CD4-positive, alpha-beta T cell treated with Interleukin-12 subunit alpha and Interleukin-12 subunit beta, for 1 hour (primary cell): ENCODE measurements at regions not wholly inside any gene's neighbourhood (a gene's known extent, or its start where the extent isn't known, plus 50 kb on each side); places are given as distances from the start of the nearest gene placed in this dataset.

Source experiments
- DNase-seq: peaks from one replicate; pipeline ENCODE4 v3.0.0-alpha.2; 2020

- DNase-seq, result no peak
Measured at GRCh38 chr6:40192516-40192915, 258.3 kb upstream of the MOCS1 start.

DNA sequence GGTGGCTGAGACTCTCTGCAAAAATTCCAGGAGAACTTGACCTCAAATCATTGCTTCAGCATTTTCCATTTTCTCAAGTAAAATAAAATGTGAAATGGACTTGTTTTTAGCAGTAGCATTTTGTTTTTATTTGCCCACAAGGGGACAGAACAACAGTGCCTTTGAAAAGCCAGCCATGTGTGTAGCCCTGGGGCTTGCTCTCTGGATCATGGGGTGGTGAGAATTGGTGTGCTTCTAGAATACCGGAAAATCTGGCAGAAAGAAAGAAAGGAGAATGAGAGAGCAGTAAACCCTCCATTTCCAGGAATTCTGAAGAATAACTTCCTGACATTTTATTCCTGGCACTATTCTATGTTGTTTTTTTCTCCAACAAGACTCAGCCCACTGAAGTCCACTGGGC is 254.7 kb upstream of the MOCS1 start:
- DNase-seq, result no peak

- no peak for DNase-seq
Measured at GRCh38 chr6:40187535-40188144, 253.4 kb upstream of the MOCS1 start.

- DNase-seq, result no peak
Measured at GRCh38 chr6:40185486-40185885, 251.2 kb upstream of the MOCS1 start.

DNA sequence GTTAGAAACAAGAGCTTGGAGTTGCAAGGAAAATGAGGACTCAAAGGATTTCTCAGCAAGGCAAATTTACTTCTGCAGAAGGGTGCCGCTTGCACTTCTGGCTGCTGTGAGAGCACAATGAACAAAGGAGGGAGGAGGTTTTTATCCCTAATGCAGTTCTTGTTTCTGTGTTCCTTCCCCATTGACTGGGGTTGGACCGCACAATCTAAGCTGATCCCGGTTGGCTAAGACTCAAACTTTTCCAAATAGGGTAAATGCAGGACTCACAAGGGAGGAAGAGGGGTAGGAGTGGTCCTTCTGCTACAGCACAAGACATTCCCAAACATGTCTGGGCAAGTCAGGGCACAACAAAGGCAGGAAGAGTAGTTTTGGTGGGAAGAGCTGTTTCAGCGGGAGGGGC is 249.6 kb upstream of the MOCS1 start:
- DNase-seq, result no peak

GRCh38 chr6:40181367-40181766 is 247.1 kb upstream of the MOCS1 start:
- DNase-seq, result no peak

DNA sequence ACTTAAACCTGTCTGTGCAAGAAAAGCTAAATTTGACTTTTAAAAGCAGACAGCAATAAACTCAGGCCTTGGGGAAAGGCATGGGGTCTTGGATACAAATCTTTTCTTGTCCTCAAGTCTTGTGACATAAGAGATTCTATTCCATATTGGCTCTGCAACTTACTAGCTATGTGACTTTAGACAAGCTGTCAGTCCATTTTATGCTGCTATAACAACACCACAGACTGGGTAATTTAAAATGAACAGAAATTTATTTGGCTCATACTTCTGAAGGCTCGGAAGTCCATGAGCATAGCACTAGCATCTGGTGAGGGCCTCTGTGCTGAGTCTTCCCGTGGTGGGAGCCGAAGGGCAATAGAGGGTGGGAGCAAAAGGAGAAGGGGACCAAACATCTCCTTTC is 246.0 kb upstream of the MOCS1 start:
- DNase-seq, result no peak

DNA sequence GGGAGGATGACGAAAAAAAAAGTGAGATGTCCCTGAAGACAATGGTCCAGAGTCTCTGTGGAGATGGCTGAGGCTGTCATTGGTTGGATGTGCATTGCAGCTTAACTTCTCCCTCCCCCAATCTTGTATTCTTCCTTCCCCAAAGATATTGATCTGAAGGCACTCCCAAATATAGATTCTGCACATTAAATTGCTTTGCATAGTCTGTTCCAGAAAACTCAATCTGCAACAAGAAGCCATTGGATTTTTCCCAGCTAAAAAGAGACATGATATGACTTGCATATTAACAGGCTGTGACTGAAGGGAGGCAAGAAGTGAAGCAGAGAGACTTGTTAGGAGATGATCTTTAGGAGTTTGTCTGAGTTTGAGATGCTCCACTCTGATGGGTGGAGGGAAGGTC is 245.2 kb upstream of the MOCS1 start:
- no peak for DNase-seq

- DNase-seq, result no peak
Measured at GRCh38 chr6:40177598-40177997, 243.3 kb upstream of the MOCS1 start.

GRCh38 chr6:40176152-40176551 is 241.9 kb upstream of the MOCS1 start:
- DNase-seq, result no peak

DNA sequence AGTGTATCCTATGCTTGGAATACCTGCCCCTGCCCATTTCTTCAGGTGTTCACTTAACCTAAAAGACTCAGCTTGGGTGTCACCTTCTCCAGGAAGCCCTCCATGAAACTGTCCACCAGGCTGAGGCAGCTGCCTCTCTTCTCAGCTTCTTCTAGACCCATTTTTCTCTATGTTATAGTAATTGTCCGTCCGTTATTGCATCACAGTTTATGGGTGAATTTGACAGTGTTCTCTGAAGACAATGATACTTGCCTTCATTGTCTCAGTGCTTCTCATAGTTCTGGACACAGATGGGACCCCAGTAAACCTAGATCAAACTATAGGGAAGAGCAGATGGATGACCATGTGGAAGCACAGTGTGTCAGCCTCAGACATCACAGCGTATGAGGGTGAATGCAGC is 238.0 kb upstream of the MOCS1 start:
- no peak for DNase-seq

- no peak for DNase-seq
Measured at GRCh38 chr6:40171343-40171742, 237.1 kb upstream of the MOCS1 start.

GRCh38 chr6:40170856-40171255 is 236.6 kb upstream of the MOCS1 start:
- DNase-seq, result no peak

DNA sequence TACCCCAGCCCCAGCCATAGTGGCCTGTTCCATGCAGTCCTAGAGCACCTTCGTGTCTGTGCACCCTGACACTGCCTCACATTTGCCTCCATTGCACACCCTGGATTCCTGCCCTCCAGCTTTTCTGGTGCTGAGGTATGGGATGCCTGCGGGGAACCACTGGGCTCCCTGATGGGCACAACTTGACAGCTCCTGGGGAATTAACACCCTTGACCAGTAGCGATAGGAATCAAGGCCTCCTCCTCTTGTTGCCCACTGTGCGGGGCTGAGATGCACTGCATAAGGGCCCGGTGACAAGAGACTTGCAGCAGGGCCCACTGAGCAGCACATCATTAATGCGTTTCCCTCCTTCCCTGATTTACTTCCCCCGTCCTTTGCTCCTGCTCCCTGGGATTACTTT is 235.6 kb upstream of the MOCS1 start:
- no peak for DNase-seq

GRCh38 chr6:40166963-40167362 is 232.7 kb upstream of the MOCS1 start:
- no peak for DNase-seq

- DNase-seq, result no peak
Measured at GRCh38 chr6:40165036-40165709, 230.9 kb upstream of the MOCS1 start.

GRCh38 chr6:40164345-40164755 is 230.1 kb upstream of the MOCS1 start:
- no peak for DNase-seq

- no peak for DNase-seq
Measured at GRCh38 chr6:40163924-40164323, 229.7 kb upstream of the MOCS1 start.

DNA sequence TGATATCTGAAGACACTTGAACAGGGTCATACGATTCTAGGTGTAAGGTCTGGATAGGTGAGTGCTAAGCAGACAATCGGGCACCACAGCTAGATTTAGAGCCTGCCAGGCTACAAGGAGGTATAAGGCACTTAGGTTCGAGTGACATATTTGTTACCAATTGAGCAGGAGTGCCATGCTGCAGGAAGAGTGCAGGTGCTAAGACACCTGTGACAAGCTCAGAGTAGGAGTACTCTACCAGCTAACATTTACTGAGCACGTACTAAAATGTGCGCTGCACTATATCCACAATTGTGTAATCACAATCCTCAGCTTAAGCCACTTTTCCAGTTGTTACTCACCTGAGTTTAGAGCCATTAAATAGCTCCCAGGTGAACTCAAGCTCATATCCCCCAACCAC is 227.8 kb upstream of the MOCS1 start:
- DNase-seq, result no peak

- DNase-seq, result no peak
Measured at GRCh38 chr6:40160826-40161225, 226.6 kb upstream of the MOCS1 start.

DNA sequence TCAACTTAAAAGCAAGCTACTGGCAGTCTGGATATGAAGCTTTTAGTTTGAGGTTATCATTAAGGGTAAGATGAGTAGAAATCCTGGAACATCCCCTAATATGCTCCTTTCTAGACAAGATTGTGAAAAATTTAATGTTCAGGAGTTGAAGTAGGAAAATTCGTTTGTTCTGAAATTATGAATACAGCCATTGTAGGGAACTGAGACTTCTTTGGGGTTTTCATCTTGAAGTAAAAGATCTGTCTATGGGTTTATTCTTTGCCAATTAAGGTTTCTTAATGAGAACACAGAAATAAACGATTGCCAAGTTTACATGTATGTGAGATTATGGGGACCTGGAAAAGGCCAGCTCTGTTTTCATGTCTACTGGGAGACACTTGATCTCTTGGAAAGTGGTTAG is 225.6 kb upstream of the MOCS1 start:
- no peak for DNase-seq

GRCh38 chr6:40152701-40153436 is 218.6 kb upstream of the MOCS1 start:
- no peak for DNase-seq

DNA sequence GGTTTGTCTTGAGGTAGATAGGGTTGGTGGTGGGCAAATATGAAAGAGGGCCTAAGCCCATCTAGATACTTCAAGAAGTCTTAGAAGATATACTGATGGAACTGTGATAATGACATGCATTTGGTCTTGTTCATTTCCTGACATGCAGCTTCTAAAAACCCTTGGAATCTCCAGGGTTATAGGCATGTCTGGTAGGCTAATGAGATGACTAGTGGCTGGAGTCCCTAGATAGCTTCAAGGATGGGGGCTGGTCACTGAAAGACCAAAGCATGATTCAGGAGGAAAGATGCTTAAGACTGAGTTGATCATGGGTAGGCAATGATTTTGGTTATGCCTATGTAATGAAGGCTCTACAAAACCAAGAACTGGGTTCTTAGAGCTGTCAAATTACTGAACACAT is 217.9 kb upstream of the MOCS1 start:
- no peak for DNase-seq

DNA sequence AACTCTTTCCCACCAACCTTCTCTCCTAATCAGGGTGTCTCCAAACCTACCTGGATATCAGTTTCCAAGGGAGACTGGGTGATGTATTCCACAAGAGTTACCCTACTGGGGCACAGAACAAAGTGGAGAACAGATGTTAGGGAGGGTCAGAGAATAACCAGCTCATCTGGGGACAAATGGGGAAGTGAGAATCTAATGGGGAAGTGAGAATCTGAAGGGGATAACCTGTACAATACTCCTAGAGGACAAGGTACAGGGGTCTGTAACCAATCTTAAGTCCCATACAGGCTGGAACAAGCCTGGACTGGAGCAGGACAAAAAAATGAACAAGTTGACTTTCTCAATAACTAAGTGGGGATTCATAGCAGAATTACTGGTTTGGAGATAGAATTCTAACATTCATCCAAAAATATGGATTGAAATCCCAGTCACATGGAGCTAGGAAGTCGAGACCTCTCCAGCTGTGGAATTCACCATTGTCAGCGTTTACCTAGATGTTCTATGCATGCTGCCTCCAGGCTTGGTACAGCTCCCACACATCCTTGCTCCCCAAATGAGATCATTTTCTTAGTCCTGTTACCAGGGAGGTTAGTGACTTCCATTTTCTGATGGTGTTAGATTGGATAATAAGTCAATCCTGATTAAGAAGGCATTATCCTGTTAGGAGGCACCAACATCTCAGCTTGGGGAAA is 214.8 kb upstream of the MOCS1 start:
- DNase-seq, result no peak
